SIG-M5 treated with dmso at 0.1 percent for 504 hours (cell line): ENCODE measurements at regions not wholly inside any gene's neighbourhood (a gene's known extent, or its start where the extent isn't known, plus 50 kb on each side); places are given as distances from the start of the nearest gene placed in this dataset.

ENCODE experiments used
- DNase-seq: peaks from one replicate; lab custom pipeline; 2025; ENCODE audit not compliant: unreplicated experiment; lab: John Stamatoyannopoulos, UW

- no peak for DNase-seq
These were observed 798.8 kb downstream of the CDH9 start for GRCh38 chr5:26239588-26239987.

GRCh38 chr5:26237489-26237888 is 800.9 kb downstream of the CDH9 start:
- no peak for DNase-seq

GRCh38 chr5:26236936-26237335 is 801.5 kb downstream of the CDH9 start:
- DNase-seq: no peak

DNA sequence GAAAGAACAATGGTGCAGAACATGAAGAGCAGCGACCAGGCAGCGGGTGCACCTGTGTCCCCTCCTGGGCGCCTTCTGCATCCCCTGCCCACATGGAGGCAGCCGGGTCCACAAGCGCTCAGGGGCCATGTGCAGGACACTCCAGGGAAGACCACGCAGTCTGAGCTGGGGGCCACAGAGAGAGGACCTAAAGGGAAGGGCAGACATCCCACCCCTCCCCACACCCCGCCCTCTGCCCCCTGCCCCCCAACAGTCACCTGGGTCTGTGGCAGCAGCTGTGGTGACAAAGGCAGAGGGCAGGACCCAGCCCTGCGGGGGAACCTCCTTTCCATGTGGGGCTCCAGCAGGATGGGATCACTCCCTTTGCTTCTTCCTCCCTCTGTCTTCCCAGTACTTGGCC is 805.7 kb downstream of the CDH9 start:
- no peak for DNase-seq

GRCh38 chr5:26231316-26231715 is 807.1 kb downstream of the CDH9 start:
- no peak for DNase-seq

DNA sequence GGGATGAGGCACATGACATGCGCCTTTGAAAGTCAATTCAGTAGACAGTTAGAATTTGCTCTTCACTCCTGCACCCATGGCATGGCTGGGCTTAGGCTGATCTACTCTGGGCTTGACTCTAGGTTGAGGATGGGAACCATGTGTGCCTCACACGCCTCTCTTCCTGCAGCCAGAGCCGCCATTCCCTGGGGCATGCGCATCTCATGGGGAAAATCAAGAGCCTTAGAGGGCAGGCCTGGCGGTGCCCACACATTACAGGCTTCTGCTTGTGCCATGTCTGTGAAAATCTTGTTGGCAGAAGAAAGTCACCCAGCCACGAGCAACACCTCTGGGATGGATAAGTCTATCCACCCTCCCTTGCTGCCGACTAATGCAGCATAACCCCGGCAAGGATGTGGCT is 808.5 kb downstream of the CDH9 start:
- no peak for DNase-seq

GRCh38 chr5:26227245-26227644 is 811.1 kb downstream of the CDH9 start:
- no peak for DNase-seq

GRCh38 chr5:26205121-26205520 is 833.3 kb downstream of the CDH9 start:
- DNase-seq: no peak

DNA sequence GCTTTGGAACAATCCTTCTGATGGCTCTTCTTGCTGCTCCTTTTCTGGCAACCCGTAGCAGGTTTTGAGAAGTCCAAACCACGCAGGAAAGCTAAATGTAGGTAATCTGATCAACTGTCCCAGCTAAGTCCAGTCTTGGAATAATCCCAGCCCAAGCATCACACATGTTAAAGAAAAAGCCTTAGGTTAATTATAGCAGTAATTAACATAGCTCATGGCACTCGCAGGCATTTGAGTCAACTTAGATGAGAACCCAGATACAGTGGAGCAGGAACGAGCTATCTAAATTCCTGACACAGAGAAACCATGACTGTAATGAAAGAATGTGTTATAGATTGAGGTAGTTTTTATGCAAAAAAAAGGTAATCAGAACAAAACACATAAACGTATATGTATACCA is 844.8 kb downstream of the CDH9 start:
- no peak for DNase-seq

DNA sequence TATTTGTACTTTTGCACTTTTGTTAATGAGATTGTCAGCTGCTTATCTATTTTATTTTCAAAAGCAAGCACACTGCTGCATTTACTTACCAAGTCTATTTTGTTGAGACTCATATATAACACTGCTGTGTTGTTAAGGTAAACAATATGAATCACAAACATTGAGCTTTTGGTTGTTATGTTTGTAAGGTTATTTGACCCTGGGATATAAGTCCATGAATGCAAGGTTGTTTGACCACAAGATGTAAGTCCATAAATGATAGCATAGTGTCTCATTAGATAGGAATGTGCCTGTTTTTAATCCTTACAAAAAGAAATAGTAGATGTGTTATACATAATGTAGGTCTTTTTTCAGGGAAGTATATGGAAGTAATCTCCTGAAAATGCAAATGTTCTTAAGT is 845.9 kb downstream of the CDH9 start:
- DNase-seq: no peak

DNA sequence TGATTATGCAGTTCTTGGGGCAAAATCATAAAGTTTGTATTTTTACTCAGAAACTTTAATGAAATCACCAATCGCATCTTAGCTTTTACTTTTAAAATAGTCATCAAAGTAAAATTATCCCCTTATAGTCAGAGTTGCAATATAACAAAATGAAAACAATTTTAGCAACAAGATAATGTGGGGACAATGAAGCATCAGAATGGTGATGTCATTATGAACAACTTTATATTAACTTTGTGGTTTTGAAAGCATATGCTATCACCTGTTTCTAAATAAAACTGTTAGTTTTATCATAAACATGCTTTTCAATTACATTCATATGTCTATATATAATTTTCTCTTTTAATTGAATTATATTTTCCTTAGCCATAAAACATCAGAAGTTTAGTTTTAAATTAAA is 856.8 kb downstream of the CDH9 start:
- no peak for DNase-seq

GRCh38 chr5:26148569-26149107 is 889.7 kb downstream of the CDH9 start:
- no peak for DNase-seq

DNA sequence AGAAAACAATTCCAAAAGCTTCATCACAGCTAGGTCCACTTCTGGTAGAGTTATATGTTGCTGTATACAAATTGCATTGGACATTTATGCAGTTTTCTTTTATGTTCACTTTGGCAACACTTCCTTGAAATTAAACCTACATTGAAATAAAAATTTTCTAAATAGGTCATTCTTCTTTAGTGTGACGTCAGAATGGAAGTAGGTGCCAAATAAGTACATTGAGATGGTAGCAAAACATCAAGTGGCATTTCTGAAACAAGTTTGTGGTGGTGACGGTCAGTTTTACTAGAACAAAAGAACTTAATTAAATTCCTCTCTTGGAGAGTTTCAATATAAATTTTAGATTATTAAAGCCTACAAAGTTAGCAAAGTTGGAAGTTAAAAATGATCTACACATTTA is 895.1 kb downstream of the CDH9 start:
- DNase-seq: no peak

GRCh38 chr5:26121338-26121737 is 917.0 kb downstream of the CDH9 start:
- DNase-seq: peak; percentile 18

- no peak for DNase-seq
These were observed 934.2 kb downstream of the CDH9 start for GRCh38 chr5:26104175-26104574.

DNA sequence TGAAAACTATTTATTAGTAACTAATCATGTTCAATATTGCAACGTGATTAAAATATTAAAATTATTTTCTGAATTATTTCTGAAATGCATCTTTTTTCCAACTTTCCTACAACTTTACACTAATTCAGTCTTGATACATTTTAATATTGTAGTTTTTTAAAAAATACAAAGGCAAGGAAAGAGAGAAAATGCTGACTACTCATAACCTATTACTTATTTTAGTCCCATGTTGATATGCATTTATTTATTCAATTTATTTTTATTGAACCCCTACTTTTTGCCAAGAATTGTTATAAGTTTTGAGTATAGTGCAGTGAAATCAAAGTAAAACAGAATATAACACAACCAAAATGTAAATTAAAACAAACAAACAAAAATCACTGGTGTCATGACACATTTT is 978.2 kb downstream of the CDH9 start:
- no peak for DNase-seq

DNA sequence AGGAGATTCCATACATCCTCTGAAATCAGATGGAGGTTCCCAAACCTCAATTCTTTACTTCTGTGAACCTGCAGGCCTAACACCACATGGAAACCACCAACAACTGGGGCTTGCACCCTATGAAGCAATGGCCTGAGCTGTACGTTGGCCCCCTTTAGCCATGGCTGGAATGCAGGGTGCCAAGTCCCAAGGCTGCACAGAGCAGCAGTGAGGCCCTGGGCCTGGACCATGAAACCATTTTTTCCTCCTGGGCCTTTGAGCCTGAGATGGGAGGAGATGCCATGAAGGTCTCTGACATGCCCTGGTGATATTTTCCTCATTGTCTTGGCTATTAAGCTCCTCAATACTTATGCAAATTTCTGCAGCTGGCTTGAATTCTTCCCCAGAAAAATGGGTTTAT is 983.8 kb downstream of the CDH9 start:
- DNase-seq: no peak

GRCh38 chr5:26034813-26035212 is 1003.6 kb downstream of the CDH9 start:
- no peak for DNase-seq

GRCh38 chr5:26031481-26031880 is 1006.9 kb downstream of the CDH9 start:
- DNase-seq: no peak

GRCh38 chr5:26026044-26026443 is 1012.3 kb downstream of the CDH9 start:
- DNase-seq: no peak

GRCh38 chr5:26024774-26025173 is 1013.6 kb downstream of the CDH9 start:
- no peak for DNase-seq

GRCh38 chr5:26023361-26023760 is 1015.0 kb downstream of the CDH9 start:
- no peak for DNase-seq

DNA sequence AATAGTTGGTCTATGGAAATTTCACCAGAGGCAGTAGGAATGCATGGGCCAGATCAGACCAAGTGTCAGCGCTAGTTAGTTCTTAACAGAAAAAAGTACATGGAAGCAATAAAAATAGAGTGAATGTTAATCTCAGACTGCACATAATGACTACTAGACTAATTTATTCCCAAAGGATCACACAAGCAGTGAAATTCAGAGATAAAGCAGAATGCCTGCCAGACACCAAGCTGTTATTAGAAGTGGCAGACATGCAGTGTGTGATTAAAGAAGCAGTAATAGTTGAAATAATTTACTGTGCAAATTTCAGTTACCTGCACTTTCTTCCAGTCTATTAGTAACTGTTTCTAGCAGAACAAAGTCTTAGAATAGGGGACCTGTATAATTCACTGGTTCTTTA is 1024.2 kb downstream of the CDH9 start:
- DNase-seq: no peak

DNA sequence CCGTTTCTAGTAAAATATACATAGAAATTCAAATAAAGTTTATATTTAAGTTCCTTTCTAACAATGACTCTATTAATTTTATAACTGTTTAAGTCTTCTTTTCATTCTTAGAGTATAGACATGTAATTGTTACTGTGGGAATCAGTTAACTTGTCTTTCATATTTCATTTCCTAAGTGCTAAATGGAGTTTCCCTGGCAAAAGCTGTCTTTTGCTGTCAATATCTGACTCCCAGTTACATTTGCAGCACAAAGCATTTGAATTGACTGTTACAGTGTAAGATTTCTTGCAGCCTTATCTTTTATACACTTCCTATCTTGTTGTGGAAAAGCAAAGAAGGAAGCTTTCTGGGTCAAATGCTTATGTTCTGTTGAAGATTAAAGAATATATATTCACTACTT is 1026.3 kb downstream of the CDH9 start:
- no peak for DNase-seq
